Neural crest cell (in vitro differentiated cells): ENCODE measurements at regions not wholly inside any gene's neighbourhood (a gene's known extent, or its start where the extent isn't known, plus 50 kb on each side); places are given as distances from the start of the nearest gene placed in this dataset.
"Not testable (repeated sequence)": the region's sequence is repeated elsewhere in the genome, so short reads cannot be mapped to it uniquely, and the experiment has no call there.

ENCODE experiments used
- DNase-seq: peaks from one replicate; pipeline ENCODE4 v3.0.0; 2021; ENCODE audit warnings: low read depth, mixed read lengths, low spot score
- H3K27ac Mint-ChIP-seq: one replicate; pipeline ENCODE4 v1.8.0; 2021; ENCODE audit warnings: mild to moderate bottlenecking, mixed read lengths; ENCODE audit not compliant: unreplicated experiment
- H3K27me3 Mint-ChIP-seq: 2 replicates; pipeline ENCODE4 v1.8.0; 2021; ENCODE audit warnings: low read depth, mild to moderate bottlenecking, mixed read lengths
- H3K36me3 Mint-ChIP-seq: 2 replicates; pipeline ENCODE4 v1.8.0; 2021; ENCODE audit warnings: low read depth, mild to moderate bottlenecking, mixed read lengths
- H3K4me1 Mint-ChIP-seq: 2 replicates; pipeline ENCODE4 v1.8.0; 2021; ENCODE audit warnings: mixed read lengths
- H3K4me3 Mint-ChIP-seq: one replicate; pipeline ENCODE4 v1.8.0; 2021; ENCODE audit warnings: mild to moderate bottlenecking, mixed read lengths
- H3K9me3 Mint-ChIP-seq: 2 replicates; pipeline ENCODE4 v1.8.0; 2021; ENCODE audit warnings: mixed read lengths

- DNase-seq, H3K4me1 Mint-ChIP-seq, H3K9me3 Mint-ChIP-seq, H3K27ac Mint-ChIP-seq, H3K4me3 Mint-ChIP-seq, H3K27me3 Mint-ChIP-seq: not testable (repeated sequence)
- peaks cover 10% of the 10 kb centered on the region for H3K36me3 Mint-ChIP-seq
Measured at GRCh38 chr15:20308027-20308690, 233.4 kb downstream of the GOLGA6L6 start.

- not testable (repeated sequence) for H3K4me3 Mint-ChIP-seq, H3K9me3 Mint-ChIP-seq, H3K4me1 Mint-ChIP-seq, H3K27ac Mint-ChIP-seq, H3K27me3 Mint-ChIP-seq, DNase-seq
- H3K36me3 Mint-ChIP-seq, result peaks cover 13% of the 10 kb centered on the region
Measured at GRCh38 chr15:20307137-20307536, 234.5 kb downstream of the GOLGA6L6 start.

GRCh38 chr15:20306497-20307106 is 235.0 kb downstream of the GOLGA6L6 start:
- not testable (repeated sequence) for H3K27ac Mint-ChIP-seq, H3K4me1 Mint-ChIP-seq, H3K4me3 Mint-ChIP-seq, H3K27me3 Mint-ChIP-seq, H3K9me3 Mint-ChIP-seq, DNase-seq
- H3K36me3 Mint-ChIP-seq, result peaks cover 13% of the 10 kb centered on the region

- not testable (repeated sequence) for H3K27me3 Mint-ChIP-seq, H3K27ac Mint-ChIP-seq, DNase-seq, H3K4me3 Mint-ChIP-seq, H3K4me1 Mint-ChIP-seq
- Mint-ChIP-seq H3K36me3 (peaks cover 13% of the 10 kb centered on the region), H3K9me3 (peaks cover 11% of the 10 kb centered on the region)
Measured at GRCh38 chr15:20305912-20306311, 235.7 kb downstream of the GOLGA6L6 start.

- not testable (repeated sequence) for DNase-seq, H3K27me3 Mint-ChIP-seq, H3K4me1 Mint-ChIP-seq, H3K27ac Mint-ChIP-seq, H3K4me3 Mint-ChIP-seq
- peaks cover 14% of the 10 kb centered on the region for H3K9me3 Mint-ChIP-seq
- peaks cover 13% of the 10 kb centered on the region for H3K36me3 Mint-ChIP-seq
Measured at GRCh38 chr15:20305015-20305465, 236.6 kb downstream of the GOLGA6L6 start.

- H3K4me3 Mint-ChIP-seq, DNase-seq, H3K27ac Mint-ChIP-seq, H3K4me1 Mint-ChIP-seq, H3K27me3 Mint-ChIP-seq: not testable (repeated sequence)
- Mint-ChIP-seq H3K36me3 (peaks cover 15% of the 10 kb centered on the region), H3K9me3 (peaks cover 20% of the 10 kb centered on the region)
Measured at GRCh38 chr15:20304282-20305014, 237.2 kb downstream of the GOLGA6L6 start.

- Mint-ChIP-seq H3K36me3 (peaks cover 19% of the 10 kb centered on the region), H3K9me3 (peaks cover 25% of the 10 kb centered on the region)
- not testable (repeated sequence) for H3K4me1 Mint-ChIP-seq, H3K27ac Mint-ChIP-seq, DNase-seq, H3K4me3 Mint-ChIP-seq, H3K27me3 Mint-ChIP-seq
Measured at GRCh38 chr15:20303248-20304171, 238.1 kb downstream of the GOLGA6L6 start.

- H3K4me1 Mint-ChIP-seq, H3K4me3 Mint-ChIP-seq, H3K27me3 Mint-ChIP-seq, H3K27ac Mint-ChIP-seq, DNase-seq: not testable (repeated sequence)
- peaks cover 25% of the 10 kb centered on the region for H3K9me3 Mint-ChIP-seq
- H3K36me3 Mint-ChIP-seq, result peaks cover 18% of the 10 kb centered on the region
Measured at GRCh38 chr15:20302141-20303069, 239.2 kb downstream of the GOLGA6L6 start.

GRCh38 chr15:20301471-20302081 is 240.0 kb downstream of the GOLGA6L6 start:
- not testable (repeated sequence) for DNase-seq, H3K4me1 Mint-ChIP-seq, H3K27me3 Mint-ChIP-seq, H3K4me3 Mint-ChIP-seq, H3K27ac Mint-ChIP-seq
- Mint-ChIP-seq H3K9me3 (peaks cover 26% of the 10 kb centered on the region), H3K36me3 (peaks cover 15% of the 10 kb centered on the region)

GRCh38 chr15:20301041-20301390 is 240.6 kb downstream of the GOLGA6L6 start:
- H3K9me3 Mint-ChIP-seq, result peaks cover 26% of the 10 kb centered on the region
- H3K4me3 Mint-ChIP-seq, H3K27ac Mint-ChIP-seq, H3K4me1 Mint-ChIP-seq, H3K27me3 Mint-ChIP-seq, DNase-seq: not testable (repeated sequence)
- H3K36me3 Mint-ChIP-seq, result peaks cover 15% of the 10 kb centered on the region

GRCh38 chr15:20300351-20301040 is 241.1 kb downstream of the GOLGA6L6 start:
- not testable (repeated sequence) for H3K27ac Mint-ChIP-seq, H3K4me3 Mint-ChIP-seq, H3K4me1 Mint-ChIP-seq, DNase-seq, H3K27me3 Mint-ChIP-seq
- peaks cover 13% of the 10 kb centered on the region for H3K36me3 Mint-ChIP-seq
- H3K9me3 Mint-ChIP-seq, result peaks cover 31% of the 10 kb centered on the region
